ENCODE measurements at regions not wholly inside any gene's neighbourhood (a gene's known extent, or its start where the extent isn't known, plus 50 kb on each side); places are given as distances from the start of the nearest gene placed in this dataset.

DNA sequence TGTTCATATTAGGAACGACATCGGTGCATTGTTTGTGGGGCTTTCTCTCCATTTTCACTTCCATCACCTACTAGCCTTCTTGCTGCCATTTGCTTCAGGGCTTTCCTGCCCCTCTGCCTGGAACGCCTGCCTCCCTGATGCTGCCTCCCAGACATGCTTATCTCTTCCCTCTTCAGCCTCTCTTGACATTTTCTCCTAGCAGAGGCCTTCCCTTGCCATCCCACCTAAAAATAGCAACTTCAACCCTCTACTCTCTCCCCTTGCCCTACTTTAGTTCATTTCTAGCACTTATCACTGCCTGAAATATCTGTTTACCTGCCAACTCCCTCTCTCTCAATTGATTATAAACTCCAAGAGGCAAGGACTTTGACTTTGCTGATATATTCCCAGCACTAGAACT is 210.3 kb downstream of the SP3 start:
- Histone ChIP-seq H3K27me3 (ENCODE audit: insufficient read depth, poor library complexity, severe bottlenecking) (peaks cover 6% of the 10 kb centered on the region), H3K4me3 (replicated peaks; ENCODE audit: insufficient read depth, low read length) (no peak overlapping the region), H3K27ac (replicated peaks) (no peak overlapping the region)
- TF ChIP-seq SPI1 (IDR thresholded peaks at IDR 0.05; ENCODE audit: borderline replicate concordance, low read depth): no peak
- TF ChIP-seq POLR2AphosphoS5 (IDR thresholded peaks at IDR 0.05; ENCODE audit: low read depth): no peak
- TF ChIP-seq GABPA (IDR thresholded peaks at IDR 0.05; ENCODE audit: low read depth): no peak
- TF ChIP-seq, protein P1, sequence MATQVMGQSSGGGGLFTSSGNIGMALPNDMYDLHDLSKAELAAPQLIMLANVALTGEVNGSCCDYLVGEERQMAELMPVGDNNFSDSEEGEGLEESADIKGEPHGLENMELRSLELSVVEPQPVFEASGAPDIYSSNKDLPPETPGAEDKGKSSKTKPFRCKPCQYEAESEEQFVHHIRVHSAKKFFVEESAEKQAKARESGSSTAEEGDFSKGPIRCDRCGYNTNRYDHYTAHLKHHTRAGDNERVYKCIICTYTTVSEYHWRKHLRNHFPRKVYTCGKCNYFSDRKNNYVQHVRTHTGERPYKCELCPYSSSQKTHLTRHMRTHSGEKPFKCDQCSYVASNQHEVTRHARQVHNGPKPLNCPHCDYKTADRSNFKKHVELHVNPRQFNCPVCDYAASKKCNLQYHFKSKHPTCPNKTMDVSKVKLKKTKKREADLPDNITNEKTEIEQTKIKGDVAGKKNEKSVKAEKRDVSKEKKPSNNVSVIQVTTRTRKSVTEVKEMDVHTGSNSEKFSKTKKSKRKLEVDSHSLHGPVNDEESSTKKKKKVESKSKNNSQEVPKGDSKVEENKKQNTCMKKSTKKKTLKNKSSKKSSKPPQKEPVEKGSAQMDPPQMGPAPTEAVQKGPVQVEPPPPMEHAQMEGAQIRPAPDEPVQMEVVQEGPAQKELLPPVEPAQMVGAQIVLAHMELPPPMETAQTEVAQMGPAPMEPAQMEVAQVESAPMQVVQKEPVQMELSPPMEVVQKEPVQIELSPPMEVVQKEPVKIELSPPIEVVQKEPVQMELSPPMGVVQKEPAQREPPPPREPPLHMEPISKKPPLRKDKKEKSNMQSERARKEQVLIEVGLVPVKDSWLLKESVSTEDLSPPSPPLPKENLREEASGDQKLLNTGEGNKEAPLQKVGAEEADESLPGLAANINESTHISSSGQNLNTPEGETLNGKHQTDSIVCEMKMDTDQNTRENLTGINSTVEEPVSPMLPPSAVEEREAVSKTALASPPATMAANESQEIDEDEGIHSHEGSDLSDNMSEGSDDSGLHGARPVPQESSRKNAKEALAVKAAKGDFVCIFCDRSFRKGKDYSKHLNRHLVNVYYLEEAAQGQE (IDR thresholded peaks at IDR 0.05; ENCODE audit: insufficient replicate concordance, low read depth): no peak
- TF ChIP-seq, protein P2, sequence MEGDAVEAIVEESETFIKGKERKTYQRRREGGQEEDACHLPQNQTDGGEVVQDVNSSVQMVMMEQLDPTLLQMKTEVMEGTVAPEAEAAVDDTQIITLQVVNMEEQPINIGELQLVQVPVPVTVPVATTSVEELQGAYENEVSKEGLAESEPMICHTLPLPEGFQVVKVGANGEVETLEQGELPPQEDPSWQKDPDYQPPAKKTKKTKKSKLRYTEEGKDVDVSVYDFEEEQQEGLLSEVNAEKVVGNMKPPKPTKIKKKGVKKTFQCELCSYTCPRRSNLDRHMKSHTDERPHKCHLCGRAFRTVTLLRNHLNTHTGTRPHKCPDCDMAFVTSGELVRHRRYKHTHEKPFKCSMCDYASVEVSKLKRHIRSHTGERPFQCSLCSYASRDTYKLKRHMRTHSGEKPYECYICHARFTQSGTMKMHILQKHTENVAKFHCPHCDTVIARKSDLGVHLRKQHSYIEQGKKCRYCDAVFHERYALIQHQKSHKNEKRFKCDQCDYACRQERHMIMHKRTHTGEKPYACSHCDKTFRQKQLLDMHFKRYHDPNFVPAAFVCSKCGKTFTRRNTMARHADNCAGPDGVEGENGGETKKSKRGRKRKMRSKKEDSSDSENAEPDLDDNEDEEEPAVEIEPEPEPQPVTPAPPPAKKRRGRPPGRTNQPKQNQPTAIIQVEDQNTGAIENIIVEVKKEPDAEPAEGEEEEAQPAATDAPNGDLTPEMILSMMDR (IDR thresholded peaks at IDR 0.05; ENCODE audit: insufficient read depth, low read length): no peak
- DNase-seq (ENCODE audit: low read depth in 1 of 2, low spot score in 1 of 2): no peak

DNA sequence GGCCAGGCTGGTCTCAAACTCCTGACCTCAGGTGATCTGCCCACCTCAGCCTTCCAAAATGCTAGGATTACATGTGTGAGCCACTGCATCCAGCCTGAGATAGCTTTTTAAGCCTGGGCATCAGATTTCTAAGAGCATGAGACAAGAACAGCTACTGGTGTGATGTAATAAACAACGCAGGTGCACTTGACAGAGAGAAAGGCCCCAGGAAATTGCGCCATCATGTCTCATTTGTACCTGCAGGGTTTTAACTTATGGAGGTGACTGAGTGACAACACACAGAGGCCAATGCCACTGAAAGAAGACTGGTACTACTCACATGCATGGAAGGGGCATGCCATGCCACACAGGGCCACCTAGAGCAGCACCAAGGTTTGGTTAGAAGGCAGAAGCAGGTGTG is 209.4 kb downstream of the SP3 start:
- no peak for DNase-seq (ENCODE audit: low read depth in 1 of 2, low spot score in 1 of 2)
- TF ChIP-seq SPI1 (IDR thresholded peaks at IDR 0.05; ENCODE audit: borderline replicate concordance, low read depth): no peak
- TF ChIP-seq, protein P2 (IDR thresholded peaks at IDR 0.05; ENCODE audit: insufficient read depth, low read length): no peak
- TF ChIP-seq, protein P1 (IDR thresholded peaks at IDR 0.05; ENCODE audit: insufficient replicate concordance, low read depth): no peak
- no peak for TF ChIP-seq POLR2AphosphoS5 (IDR thresholded peaks at IDR 0.05; ENCODE audit: low read depth)
- no peak for TF ChIP-seq GABPA (IDR thresholded peaks at IDR 0.05; ENCODE audit: low read depth)

DNA sequence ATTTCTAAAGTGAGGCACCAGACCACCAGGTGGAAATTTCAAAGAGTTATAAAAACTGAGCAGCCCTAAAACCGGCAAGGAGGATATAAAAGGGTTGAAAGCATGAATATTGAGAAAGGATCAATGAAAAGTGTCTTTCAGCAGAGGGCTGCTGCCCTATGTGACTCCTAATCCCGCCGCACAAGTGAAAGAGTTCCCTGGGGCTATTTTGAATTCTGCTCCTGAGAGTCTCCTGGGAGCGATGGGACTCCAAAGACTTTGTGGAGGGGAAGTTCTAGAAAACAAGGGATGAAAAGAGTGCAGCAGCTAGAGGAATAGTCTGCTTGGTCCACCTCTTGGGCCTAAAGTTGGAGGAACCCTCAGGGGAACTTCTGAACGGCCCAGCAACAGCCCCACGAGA is 205.2 kb downstream of the SP3 start:
- TF ChIP-seq, protein P2 (IDR thresholded peaks at IDR 0.05; ENCODE audit: insufficient read depth, low read length): no peak
- TF ChIP-seq POLR2AphosphoS5 (IDR thresholded peaks at IDR 0.05; ENCODE audit: low read depth) (no peak), SPI1 (IDR thresholded peaks at IDR 0.05; ENCODE audit: borderline replicate concordance, low read depth) (no peak), GABPA (IDR thresholded peaks at IDR 0.05; ENCODE audit: low read depth) (no peak)
- TF ChIP-seq, protein P1 (IDR thresholded peaks at IDR 0.05; ENCODE audit: insufficient replicate concordance, low read depth): no peak
- no peak overlapping the region for H3K4me3 ChIP-seq (replicated peaks; ENCODE audit: insufficient read depth, low read length)
- H3K27me3 ChIP-seq (ENCODE audit: insufficient read depth, poor library complexity, severe bottlenecking): peaks cover 6% of the 10 kb centered on the region
- no peak overlapping the region for H3K27ac ChIP-seq (replicated peaks)
- no peak for DNase-seq (ENCODE audit: low read depth in 1 of 2, low spot score in 1 of 2)

More for the DNA sequence above, 209.4 kb downstream of the SP3 start:
- H3K27ac ChIP-seq (replicated peaks): no peak overlapping the region
- no peak overlapping the region for H3K4me3 ChIP-seq (replicated peaks; ENCODE audit: insufficient read depth, low read length)
- H3K27me3 ChIP-seq (ENCODE audit: insufficient read depth, poor library complexity, severe bottlenecking): peaks cover 6% of the 10 kb centered on the region
